22Rv1 (cell line): ENCODE measurements at regions not wholly inside any gene's neighbourhood (a gene's known extent, or its start where the extent isn't known, plus 50 kb on each side); places are given as distances from the start of the nearest gene placed in this dataset.

Source experiments
- H3K27ac ChIP-seq: fragments of 450-650 bp; 2 replicates; pipeline ENCODE4 v1.5.1; 2017
- CTCF ChIP-seq: fragments of 450-650 bp; IDR thresholded peaks from 2 replicates; pipeline ENCODE4 v1.5.1; 2017; ENCODE audit warnings: mild to moderate bottlenecking
- ZFX ChIP-seq: fragments of 450-650 bp; IDR thresholded peaks from 2 replicates; pipeline ENCODE4 v1.6.1; 2017; ENCODE audit warnings: antibody characterized with exemption, borderline replicate concordance

- no peak overlapping the region for H3K27ac ChIP-seq
- TF ChIP-seq CTCF (no peak), ZFX (no peak)
These were observed 244.0 kb upstream of the JAG1 start for GRCh38 chr20:10917826-10918225.

- no peak overlapping the region for H3K27ac ChIP-seq
- TF ChIP-seq ZFX, result no peak
- no peak for TF ChIP-seq CTCF
These were observed 245.8 kb upstream of the JAG1 start for GRCh38 chr20:10919396-10920140.

DNA sequence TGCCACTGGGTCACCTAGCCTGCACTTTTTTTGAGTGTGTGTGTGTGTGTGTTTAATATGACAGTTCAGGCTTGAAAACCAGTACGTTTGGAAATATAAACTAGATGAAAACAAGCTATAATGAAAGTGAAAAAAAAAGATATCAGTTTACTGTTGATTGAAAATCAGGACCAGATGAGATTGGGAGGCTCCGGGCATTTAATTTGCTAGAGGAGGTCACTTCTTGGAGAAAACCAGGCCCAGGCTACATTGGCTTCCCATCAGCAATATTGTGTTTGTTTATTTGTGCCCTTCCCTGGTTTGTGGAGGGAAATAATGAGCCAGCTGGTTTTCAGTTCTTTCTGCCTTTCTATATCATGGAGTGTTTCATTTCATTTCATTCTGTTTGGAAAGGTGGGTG is 246.6 kb upstream of the JAG1 start:
- no peak overlapping the region for H3K27ac ChIP-seq
- no peak for TF ChIP-seq ZFX
- TF ChIP-seq CTCF, result no peak

- H3K27ac ChIP-seq, result no peak overlapping the region
- TF ChIP-seq CTCF, result no peak
- TF ChIP-seq ZFX, result no peak
These were observed 247.8 kb upstream of the JAG1 start for GRCh38 chr20:10921491-10922010.

- TF ChIP-seq CTCF, result no peak
- no peak for TF ChIP-seq ZFX
These were observed 248.7 kb upstream of the JAG1 start for GRCh38 chr20:10922506-10922905.

DNA sequence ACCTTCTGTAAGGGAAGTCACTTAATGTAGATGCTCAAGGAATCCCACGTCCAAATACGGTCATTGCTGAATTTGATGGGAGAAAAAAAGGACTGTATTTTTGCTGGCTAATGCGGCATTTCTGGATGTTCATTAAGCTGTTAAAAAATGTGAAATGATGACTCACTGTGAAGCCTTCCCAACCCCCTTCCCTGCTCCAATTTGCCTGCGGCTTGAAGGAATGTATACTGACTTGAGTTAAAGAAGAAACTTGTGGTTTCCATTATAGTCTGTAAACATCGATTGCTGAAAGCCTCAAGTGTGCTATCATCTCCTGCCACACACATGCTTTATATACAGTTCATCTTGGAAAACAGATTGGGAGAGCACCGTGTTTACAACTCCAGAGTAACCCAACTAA is 249.1 kb upstream of the JAG1 start:
- H3K27ac ChIP-seq, result no peak overlapping the region
- TF ChIP-seq ZFX, result no peak
- no peak for TF ChIP-seq CTCF

More at GRCh38 chr20:10922506-10922905, 248.7 kb upstream of the JAG1 start:
- H3K27ac ChIP-seq, result no peak overlapping the region

- H3K27ac ChIP-seq, result no peak overlapping the region
- TF ChIP-seq ZFX (no peak), CTCF (no peak)
These were observed 250.9 kb upstream of the JAG1 start for GRCh38 chr20:10924644-10925201.
